ENCODE measurements at regions not wholly inside any gene's neighbourhood (a gene's known extent, or its start where the extent isn't known, plus 50 kb on each side); places are given as distances from the start of the nearest gene placed in this dataset.

- Mint-ChIP-seq H3K4me1 (ENCODE audit: low read depth) (no peaks in the 10 kb centered on the region), H3K27me3 (ENCODE audit: low read depth) (peaks cover 20% of the 10 kb centered on the region), H3K4me3 (no peak overlapping the region), H3K27ac (no peak overlapping the region), H3K36me3 (ENCODE audit: low read depth) (no peaks in the 10 kb centered on the region), H3K9me3 (no peaks in the 10 kb centered on the region)
- DNase-seq, result no peak
- CTCF ChIA-PET, result no interaction called here
- intact Hi-C loops (cut with micrococcal nuclease), result no loop called here
These were observed 52.2 kb upstream of the ZC3H11B start for GRCh38 chr1:219665089-219665488.

- Mint-ChIP-seq H3K27ac (no peak overlapping the region), H3K36me3 (ENCODE audit: low read depth) (no peaks in the 10 kb centered on the region), H3K9me3 (no peaks in the 10 kb centered on the region), H3K27me3 (ENCODE audit: low read depth) (peaks cover 20% of the 10 kb centered on the region), H3K4me1 (ENCODE audit: low read depth) (no peaks in the 10 kb centered on the region), H3K4me3 (no peak overlapping the region)
- CTCF ChIA-PET, result no interaction called here
- DNase-seq, result no peak
- intact Hi-C loops (cut with micrococcal nuclease), result no loop called here
These were observed 51.6 kb upstream of the ZC3H11B start for GRCh38 chr1:219664310-219665029.
